Upper lobe of right lung (tissue), 1 donor: ENCODE measurements at regions not wholly inside any gene's neighbourhood (a gene's known extent, or its start where the extent isn't known, plus 50 kb on each side); places are given as distances from the start of the nearest gene placed in this dataset.

Source experiments
- ATAC-seq: fragments of 200-7000 bp; cut with Tn5 transposase; one replicate; pipeline ENCODE4 v1.9.1; 2020; ENCODE audit warnings: mild to moderate bottlenecking, moderate library complexity
- DNase-seq: peaks from one replicate; pipeline ENCODE4 v3.0.0-alpha.2; 2020
- H3K27ac ChIP-seq: fragments of 200-600 bp; one replicate; pipeline ENCODE4 v1.8.0; 2022
- H3K27me3 ChIP-seq: fragments of 200-600 bp; one replicate; pipeline ENCODE4 v1.8.0; 2022; ENCODE audit warnings: mild to moderate bottlenecking
- H3K36me3 ChIP-seq: fragments of 200-600 bp; one replicate; pipeline ENCODE4 v1.8.0; 2022
- H3K4me1 ChIP-seq: fragments of 200-600 bp; one replicate; pipeline ENCODE4 v1.8.0; 2022
- H3K4me3 ChIP-seq: fragments of 200-600 bp; one replicate; pipeline ENCODE4 v1.8.0; 2022; ENCODE audit warnings: mild to moderate bottlenecking
- H3K9me3 ChIP-seq: fragments of 200-600 bp; one replicate; pipeline ENCODE4 v1.8.0; 2022
- CTCF ChIP-seq: fragments of 200-600 bp; IDR thresholded peaks from one replicate; pipeline ENCODE4 v1.8.0; 2022; ENCODE audit warnings: antibody characterized with exemption
- intact Hi-C: fragments of 100-400 bp; cut with DNase I; formaldehyde crosslinking; loops from one replicate; pipeline ENCODE4 v1.11.0; 2022
- donor health status: DM: no; HTN: yes; CAD: no; lungs with severe emphysema.

- Histone ChIP-seq H3K9me3 (no peaks in the 10 kb centered on the region), H3K4me1 (no peaks in the 10 kb centered on the region), H3K27me3 (no peaks in the 10 kb centered on the region), H3K27ac (no peak overlapping the region), H3K4me3 (no peak overlapping the region), H3K36me3 (no peaks in the 10 kb centered on the region)
- ATAC-seq: no peak
- intact Hi-C loops: no loop called here
- no peak for DNase-seq
- TF ChIP-seq CTCF: no peak
Observed at GRCh38 chr2:235378944-235379343, 114.9 kb upstream of the AGAP1 start.

- intact Hi-C loops: no loop called here
- Histone ChIP-seq H3K4me3 (no peak overlapping the region), H3K27me3 (no peaks in the 10 kb centered on the region), H3K4me1 (no peaks in the 10 kb centered on the region), H3K36me3 (no peaks in the 10 kb centered on the region), H3K27ac (no peak overlapping the region), H3K9me3 (no peaks in the 10 kb centered on the region)
- no peak for ATAC-seq
- no peak for DNase-seq
- TF ChIP-seq CTCF: no peak
Observed at GRCh38 chr2:235381261-235381912, 112.5 kb upstream of the AGAP1 start.

- Histone ChIP-seq H3K27me3 (no peaks in the 10 kb centered on the region), H3K27ac (no peak overlapping the region), H3K9me3 (no peaks in the 10 kb centered on the region), H3K36me3 (no peaks in the 10 kb centered on the region), H3K4me1 (no peaks in the 10 kb centered on the region), H3K4me3 (no peak overlapping the region)
- ATAC-seq (no peak), DNase-seq (no peak)
- TF ChIP-seq CTCF: no peak
- intact Hi-C loops: no loop called here
Observed at GRCh38 chr2:235382179-235382578, 111.7 kb upstream of the AGAP1 start.

- Histone ChIP-seq H3K4me1 (no peaks in the 10 kb centered on the region), H3K4me3 (no peak overlapping the region), H3K36me3 (no peaks in the 10 kb centered on the region), H3K27me3 (no peaks in the 10 kb centered on the region), H3K9me3 (no peaks in the 10 kb centered on the region), H3K27ac (no peak overlapping the region)
- no peak for TF ChIP-seq CTCF
- intact Hi-C loops: no loop called here
- DNase-seq (no peak), ATAC-seq (no peak)
Observed at GRCh38 chr2:235382601-235383000, 111.2 kb upstream of the AGAP1 start.

DNA sequence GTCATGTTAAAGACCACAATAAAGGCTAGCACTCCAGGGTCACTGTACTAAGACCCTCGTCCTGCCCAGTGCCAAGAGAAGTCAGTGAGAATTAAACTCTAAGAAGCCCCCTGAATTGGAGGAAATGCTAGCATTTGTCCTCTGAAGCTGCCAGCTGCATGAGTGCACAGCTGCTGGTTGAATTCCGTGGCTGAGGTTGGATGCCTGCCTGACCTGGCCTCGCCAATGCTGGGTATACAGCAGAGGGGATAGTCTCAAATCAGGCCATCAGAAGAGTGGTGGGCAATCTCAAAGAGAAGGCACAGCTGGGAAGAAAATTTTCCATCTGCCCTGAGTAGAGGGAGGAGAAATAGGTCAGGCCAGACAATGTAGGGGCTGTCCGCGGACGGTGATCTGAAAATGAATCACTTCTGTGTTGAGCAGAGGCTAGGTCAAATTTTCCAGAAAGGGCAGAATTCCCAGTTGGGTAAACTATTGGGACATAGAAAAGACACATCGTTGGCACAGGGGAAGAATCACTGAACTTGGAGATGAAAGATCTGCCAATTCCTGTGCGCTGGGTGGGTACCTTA is 110.5 kb upstream of the AGAP1 start:
- H3K27ac ChIP-seq: no peak overlapping the region
- DNase-seq (no peak), ATAC-seq (no peak)
- no peaks in the 10 kb centered on the region for H3K4me1 ChIP-seq
- no peaks in the 10 kb centered on the region for H3K9me3 ChIP-seq
- H3K27me3 ChIP-seq: no peaks in the 10 kb centered on the region
- intact Hi-C loops: no loop called here
- H3K4me3 ChIP-seq: no peak overlapping the region
- TF ChIP-seq CTCF: no peak
- H3K36me3 ChIP-seq: no peaks in the 10 kb centered on the region

DNA sequence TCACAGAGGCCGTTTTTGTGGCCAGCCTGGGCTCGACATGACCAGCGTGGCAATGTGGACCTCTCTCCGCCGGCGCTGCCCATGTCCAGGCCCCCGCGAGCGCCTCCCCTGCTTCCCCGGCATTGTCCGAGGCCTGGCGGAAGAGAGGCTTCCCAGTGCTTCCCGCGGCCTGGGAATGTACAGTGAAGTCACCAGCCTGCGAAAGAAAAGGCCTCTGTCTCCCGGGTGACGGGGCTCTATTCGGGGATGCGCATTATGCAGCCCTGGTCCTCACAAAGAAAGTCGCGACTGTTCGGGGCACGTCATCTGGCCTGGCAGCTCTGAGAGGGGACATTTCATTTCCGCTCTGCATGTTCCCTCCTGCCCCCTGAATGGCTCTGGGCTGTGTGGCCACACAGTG is 109.2 kb upstream of the AGAP1 start:
- H3K4me1 ChIP-seq: no peaks in the 10 kb centered on the region
- no peaks in the 10 kb centered on the region for H3K36me3 ChIP-seq
- H3K9me3 ChIP-seq: no peaks in the 10 kb centered on the region
- intact Hi-C loops: no loop called here
- TF ChIP-seq CTCF: no peak
- DNase-seq (no peak), ATAC-seq (no peak)
- no peak overlapping the region for H3K4me3 ChIP-seq
- no peaks in the 10 kb centered on the region for H3K27me3 ChIP-seq
- H3K27ac ChIP-seq: no peak overlapping the region
